BLaER1 treated with 17β-estradiol and CSF1 and Interleukin-3, amounts not matched to agents 10 nM and 100 nM (cell line): ENCODE measurements at regions not wholly inside any gene's neighbourhood (a gene's known extent, or its start where the extent isn't known, plus 50 kb on each side); places are given as distances from the start of the nearest gene placed in this dataset.
"Not testable (repeated sequence)": the region's sequence is repeated elsewhere in the genome, so short reads cannot be mapped to it uniquely, and the experiment has no call there.

Experiments used
- H3K27ac ChIP-seq, 11 experiments: shearing (Covaris generic); formaldehyde crosslinking; 2 replicates each; pipeline ENCODE4 v1.8.1; 2022
- H3K27me3 ChIP-seq, 11 experiments: shearing (Covaris generic); formaldehyde crosslinking; 2 replicates each; pipeline ENCODE4 v1.8.1; 2022
- H3K36me3 ChIP-seq, 11 experiments: shearing (Covaris generic); formaldehyde crosslinking; 2 replicates each; pipeline ENCODE4 v1.8.1; 2022
- H3K4me1 ChIP-seq, 10 experiments: shearing (Covaris generic); formaldehyde crosslinking; 2 replicates each; pipeline ENCODE4 v1.8.1; 2022
- H3K4me2 ChIP-seq, 11 experiments: shearing (Covaris generic); formaldehyde crosslinking; 2 replicates each; pipeline ENCODE4 v1.8.1; 2022
- H3K4me3 ChIP-seq, 10 experiments: shearing (Covaris generic); formaldehyde crosslinking; 2 replicates each; pipeline ENCODE4 v1.8.1; 2022
- H3K9ac ChIP-seq, 11 experiments: shearing (Covaris generic); formaldehyde crosslinking; 2 replicates each; pipeline ENCODE4 v1.8.1; 2022
- H3K9me3 ChIP-seq, 11 experiments: shearing (Covaris generic); formaldehyde crosslinking; replicated peaks in 1 of 11; 2 replicates each; pipeline ENCODE4 v1.8.1; 2022
- H4K20me1 ChIP-seq, 11 experiments: shearing (Covaris generic); formaldehyde crosslinking; 2 replicates each; pipeline ENCODE4 v1.8.1; 2022
- Cebpa-rat ChIP-seq, 11 experiments: shearing (Covaris generic); IDR thresholded peaks; 2 replicates each; pipeline ENCODE4 v1.8.1; 2022

GRCh38 chr9:124122813-124123462, 111.4 kb downstream of the LHX2 start:
- H3K4me2 ChIP-seq: peak overlapping the region in 5 of 11 experiments; percentile 0 to 23 (median 2); a peak in 3 of 22 replicates
- no peak overlapping the region for H3K27ac ChIP-seq
- H3K27me3 ChIP-seq: no peaks in the 10 kb centered on the region
- no peak overlapping the region for H3K4me3 ChIP-seq
- H3K36me3 ChIP-seq: no peaks in the 10 kb centered on the region
- peaks cover 0 to 11% (median 0%) of the 10 kb centered on the region in 11 experiments; a peak in 4 of 22 replicates for H3K9me3 ChIP-seq
- peaks cover 0 to 8% (median 0%) of the 10 kb centered on the region in 11 experiments; a peak in 1 of 22 replicates for H4K20me1 ChIP-seq
- H3K9ac ChIP-seq: no peak overlapping the region
- TF ChIP-seq Cebpa-rat (IDR thresholded peaks at IDR 0.05): no peak
- peaks cover 0 to 10% (median 6%) of the 10 kb centered on the region in 10 experiments; a peak in 9 of 20 replicates for H3K4me1 ChIP-seq

GRCh38 chr9:124123621-124124020, 112.1 kb downstream of the LHX2 start:
- Histone ChIP-seq H3K9me3 (peaks cover 0 to 11% (median 0%) of the 10 kb centered on the region in 11 experiments; a peak in 4 of 22 replicates), H3K4me2 (0 out of 22 replicates have a peak overlapping the region, but pooled peaks of 1 of the 11 experiments have one; percentile 0)
- not testable (repeated sequence) for H3K27ac ChIP-seq, H3K36me3 ChIP-seq, H3K9ac ChIP-seq, H3K27me3 ChIP-seq, H3K4me1 ChIP-seq, H3K4me3 ChIP-seq, H4K20me1 ChIP-seq

GRCh38 chr9:124124729-124125650, 113.4 kb downstream of the LHX2 start:
- no peak for TF ChIP-seq Cebpa-rat (IDR thresholded peaks at IDR 0.05)
- H3K9ac ChIP-seq: no peak overlapping the region
- peaks cover 0 to 8% (median 0%) of the 10 kb centered on the region in 11 experiments; a peak in 1 of 22 replicates for H4K20me1 ChIP-seq
- H3K27me3 ChIP-seq: no peaks in the 10 kb centered on the region
- no peak overlapping the region for H3K4me3 ChIP-seq
- no peaks in the 10 kb centered on the region for H3K36me3 ChIP-seq
- peaks cover 0 to 11% (median 0%) of the 10 kb centered on the region in 11 experiments; a peak in 4 of 22 replicates for H3K9me3 ChIP-seq
- H3K4me1 ChIP-seq: peaks cover 0 to 12% (median 7%) of the 10 kb centered on the region in 10 experiments; a peak in 12 of 20 replicates
- no peak overlapping the region for H3K4me2 ChIP-seq
- no peak overlapping the region for H3K27ac ChIP-seq

DNA sequence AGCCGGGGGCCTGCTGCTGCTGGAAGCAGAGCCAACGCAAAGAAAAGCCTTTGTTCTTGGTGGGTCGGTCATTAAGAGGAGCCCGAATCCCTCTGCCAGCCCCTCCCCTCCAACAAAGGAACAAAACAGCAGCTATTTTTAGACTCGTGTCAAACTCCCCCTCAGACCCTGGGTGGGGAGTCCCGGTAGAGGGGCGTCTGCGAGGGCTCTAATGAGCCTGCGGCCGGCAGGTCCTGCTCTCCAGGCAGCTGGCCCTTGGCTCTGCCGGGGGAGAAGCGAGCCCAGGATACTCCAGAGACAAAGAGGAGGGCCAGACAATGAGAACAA, 114.0 kb downstream of the LHX2 start:
- Histone ChIP-seq H3K36me3 (no peaks in the 10 kb centered on the region), H3K4me3 (no peak overlapping the region), H4K20me1 (peaks cover 0 to 8% (median 0%) of the 10 kb centered on the region in 11 experiments; a peak in 1 of 22 replicates), H3K9me3 (peaks cover 0 to 11% (median 0%) of the 10 kb centered on the region in 11 experiments; a peak in 4 of 22 replicates), H3K27ac (no peak overlapping the region), H3K9ac (no peak overlapping the region), H3K4me1 (peaks cover 0 to 18% (median 14%) of the 10 kb centered on the region in 10 experiments; a peak in 15 of 20 replicates), H3K27me3 (no peaks in the 10 kb centered on the region), H3K4me2 (no peak overlapping the region)
- TF ChIP-seq Cebpa-rat (IDR thresholded peaks at IDR 0.05): no peak

DNA sequence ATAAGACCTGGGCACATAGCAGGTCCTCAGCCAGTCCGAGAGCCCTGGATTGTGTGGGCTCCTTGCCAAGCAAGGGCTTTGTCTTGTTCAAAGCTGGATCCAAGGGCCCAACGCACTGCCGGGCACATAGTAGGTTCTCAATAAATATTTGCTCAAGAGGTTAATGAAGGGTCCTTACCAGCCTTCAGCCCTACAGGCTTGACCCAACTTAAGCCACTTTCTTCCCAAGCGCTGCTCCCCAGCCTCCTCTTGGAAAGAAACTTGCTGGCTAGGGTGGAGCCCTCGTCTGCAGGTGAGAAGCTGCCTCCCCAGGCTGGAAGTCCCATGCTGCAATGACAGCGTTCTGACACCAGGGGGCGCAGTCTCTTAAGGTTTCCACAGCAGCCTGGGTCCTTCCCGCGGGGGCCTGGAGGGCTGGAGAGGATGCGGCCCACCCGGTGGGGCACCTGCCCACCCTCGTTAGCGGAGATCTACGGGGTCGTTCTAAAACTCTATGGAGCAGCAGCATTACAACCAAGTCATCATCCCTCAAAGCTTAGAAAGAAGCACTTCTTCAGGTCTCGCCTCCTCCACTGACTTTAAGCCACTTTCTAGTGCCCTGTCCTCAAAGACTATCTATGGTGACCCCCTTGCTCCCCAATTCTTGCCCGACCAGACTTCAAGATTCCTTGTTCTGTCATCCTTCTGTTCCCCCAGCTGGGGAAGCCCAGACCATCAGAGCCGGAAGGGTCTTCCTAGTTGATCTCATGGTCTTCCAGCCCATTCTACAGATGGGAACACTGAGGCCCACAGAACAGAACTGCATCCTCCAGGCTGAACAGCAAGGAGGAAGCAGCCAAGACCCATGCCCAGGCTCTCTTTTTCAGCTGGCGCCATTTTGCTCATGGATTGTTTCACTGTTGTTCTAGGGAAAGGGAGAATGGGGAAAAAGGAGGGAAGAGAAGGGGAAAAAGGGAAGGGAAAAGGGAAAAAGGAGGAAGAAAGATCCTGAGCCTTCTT, 115.4 kb downstream of the LHX2 start:
- no peak for TF ChIP-seq Cebpa-rat (IDR thresholded peaks at IDR 0.05)
- H4K20me1 ChIP-seq: peaks cover 0 to 8% (median 0%) of the 10 kb centered on the region in 11 experiments; a peak in 1 of 22 replicates
- H3K4me1 ChIP-seq: peaks cover 0 to 22% (median 16%) of the 10 kb centered on the region in 10 experiments; a peak in 15 of 20 replicates
- peaks cover 0 to 5% (median 0%) of the 10 kb centered on the region in 11 experiments; a peak in 2 of 22 replicates for H3K9me3 ChIP-seq
- H3K4me2 ChIP-seq: no peak overlapping the region
- H3K36me3 ChIP-seq: no peaks in the 10 kb centered on the region
- H3K27me3 ChIP-seq: no peaks in the 10 kb centered on the region
- H3K27ac ChIP-seq: no peak overlapping the region
- H3K4me3 ChIP-seq: no peak overlapping the region
- H3K9ac ChIP-seq: no peak overlapping the region

- H3K4me2 ChIP-seq: no peak overlapping the region
- no peaks in the 10 kb centered on the region for H3K36me3 ChIP-seq
- H3K27ac ChIP-seq: no peak overlapping the region
- H3K27me3 ChIP-seq: no peaks in the 10 kb centered on the region
- no peak overlapping the region for H3K9ac ChIP-seq
- H3K4me1 ChIP-seq: peaks cover 0 to 17% (median 11%) of the 10 kb centered on the region in 10 experiments; a peak in 14 of 20 replicates
- H3K9me3 ChIP-seq: no peaks in the 10 kb centered on the region
- H3K4me3 ChIP-seq: no peak overlapping the region
- TF ChIP-seq Cebpa-rat (IDR thresholded peaks at IDR 0.05): no peak
- peaks cover 0 to 8% (median 0%) of the 10 kb centered on the region in 11 experiments; a peak in 1 of 22 replicates for H4K20me1 ChIP-seq
Observed at GRCh38 chr9:124128568-124129166, 117.1 kb downstream of the LHX2 start.

DNA sequence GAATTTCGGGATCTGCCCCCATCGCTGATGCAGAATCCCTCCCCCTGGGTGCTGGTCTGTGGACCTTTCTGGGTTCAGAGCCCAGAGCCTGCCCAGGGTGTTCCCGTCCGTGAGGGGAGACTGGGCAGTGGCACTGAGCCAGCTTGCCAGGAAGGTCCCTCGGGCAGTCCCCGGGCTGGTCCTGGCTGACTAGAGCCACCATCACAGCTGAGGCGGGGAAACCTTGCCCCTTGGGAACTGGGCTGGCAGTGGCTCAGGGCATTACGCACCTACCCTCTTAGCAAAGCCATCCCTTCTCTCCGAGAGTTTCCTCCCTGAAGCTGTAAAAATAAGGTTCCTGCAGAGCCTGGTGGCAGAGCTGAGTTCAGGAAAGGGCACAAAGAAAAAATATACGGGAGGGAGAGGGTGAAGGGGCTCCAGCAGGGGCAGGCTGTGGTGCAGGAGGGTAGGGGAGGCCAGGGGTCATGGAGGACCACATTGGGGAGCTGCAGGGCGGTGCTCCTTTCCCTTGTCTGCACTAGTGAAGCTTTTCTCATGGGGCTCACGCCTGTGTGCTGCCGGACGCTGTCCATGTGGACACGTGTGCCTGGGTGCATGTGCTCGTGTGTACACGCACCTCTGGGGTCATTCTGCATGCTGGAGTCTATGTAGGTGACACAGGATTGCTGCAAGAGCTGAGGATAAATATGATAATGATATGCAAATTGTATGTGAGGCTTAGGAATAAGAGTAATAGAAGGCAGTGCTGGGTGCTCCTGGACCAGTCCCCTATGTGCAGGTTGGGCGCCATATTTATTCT, 118.9 kb downstream of the LHX2 start:
- Histone ChIP-seq H3K27ac (no peak overlapping the region), H3K36me3 (no peaks in the 10 kb centered on the region), H3K4me1 (peaks cover 0 to 34% (median 26%) of the 10 kb centered on the region in 10 experiments; a peak in 14 of 20 replicates), H3K9me3 (no peaks in the 10 kb centered on the region), H3K27me3 (no peaks in the 10 kb centered on the region), H4K20me1 (peaks cover 0 to 6% (median 0%) of the 10 kb centered on the region in 11 experiments; a peak in 1 of 22 replicates), H3K4me3 (no peak overlapping the region), H3K4me2 (peak overlapping the region in 10 of 11 experiments; percentile 16 to 70 (median 52); a peak in 17 of 22 replicates), H3K9ac (0 out of 22 replicates have a peak overlapping the region, but pooled peaks of 1 of the 11 experiments have one; percentile 14)
- TF ChIP-seq Cebpa-rat (IDR thresholded peaks at IDR 0.05): no peak

DNA sequence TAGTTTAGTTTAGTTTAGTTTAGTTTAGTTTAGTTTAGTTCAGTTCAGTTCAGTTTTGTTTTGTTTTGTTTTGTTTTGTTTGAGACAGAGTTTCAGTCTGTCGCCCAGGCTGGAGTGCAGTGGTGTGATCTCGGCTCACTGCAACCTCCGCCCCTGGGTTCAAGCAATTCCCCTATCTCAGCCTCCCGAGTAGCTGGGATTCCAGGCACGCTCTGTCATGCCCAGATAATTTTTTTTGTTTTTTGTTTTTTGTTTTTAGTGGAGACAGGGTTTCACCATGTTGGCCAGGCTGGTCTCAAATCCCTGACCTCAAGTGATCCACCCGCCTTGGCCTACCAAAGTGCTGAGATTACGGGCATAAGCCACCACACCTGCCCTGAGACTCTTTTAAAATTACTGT, 120.0 kb downstream of the LHX2 start:
- not testable (repeated sequence) for H3K9me3 ChIP-seq, H3K27me3 ChIP-seq, H3K9ac ChIP-seq, H4K20me1 ChIP-seq, H3K36me3 ChIP-seq, H3K27ac ChIP-seq, H3K4me2 ChIP-seq, H3K4me3 ChIP-seq
- peaks cover 0 to 37% (median 30%) of the 10 kb centered on the region in 10 experiments; a peak in 18 of 20 replicates for H3K4me1 ChIP-seq
